ENCODE measurements at regions not wholly inside any gene's neighbourhood (a gene's known extent, or its start where the extent isn't known, plus 50 kb on each side); places are given as distances from the start of the nearest gene placed in this dataset.

DNA sequence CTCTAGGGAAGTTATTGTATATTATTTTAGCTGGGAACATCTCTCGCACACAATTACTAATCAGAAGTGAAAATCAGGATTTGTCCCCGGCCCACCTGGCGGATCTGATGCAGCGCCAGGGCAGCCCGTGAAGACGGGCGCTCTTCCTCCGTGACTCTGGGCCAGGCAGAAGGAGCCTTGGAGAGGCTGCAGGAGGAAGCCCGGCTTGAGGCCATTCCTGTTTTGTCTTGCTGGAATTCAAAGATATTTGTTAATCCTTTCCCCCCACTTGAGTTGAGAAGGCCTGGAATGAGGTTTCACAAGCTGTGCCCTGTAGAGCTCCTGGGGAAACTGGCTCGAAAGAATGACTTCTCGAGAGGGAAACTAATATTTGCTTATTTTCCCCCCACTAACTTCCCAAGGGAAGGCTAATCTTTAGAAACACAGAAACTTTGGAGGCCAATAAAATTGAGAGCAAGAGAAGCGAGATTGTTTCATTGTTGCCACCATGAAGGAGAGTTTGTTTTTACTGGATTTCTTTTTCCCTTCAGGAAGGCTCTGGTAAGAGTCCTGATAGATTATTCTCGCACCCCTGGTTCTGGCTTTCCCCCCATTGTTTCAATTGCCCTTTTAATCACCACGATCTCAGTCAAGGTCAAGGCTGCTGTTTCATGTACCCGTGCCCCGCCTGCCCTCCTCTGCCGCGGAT is 92.8 kb upstream of the SEPTIN5 start:
- peak overlapping the region in 1 of 4 experiments; percentile 14; a peak in 2 of 8 replicates for H3K4me3 ChIP-seq (ENCODE audit: extremely low read depth in 1 of 4, insufficient read depth in 2 of 4, low read depth in 3 of 4, low read length in 4 of 4)
- CTCF ChIA-PET (ENCODE audit: partially characterized antibody), result interaction anchor here (0.9 to 1.6 kb wide), 5 partner anchors 9 to 536 kb away, joined by 3 to 5 read pairs (median 3); no protein-coding TSS in a partner anchor
- no peak for TF ChIP-seq BCL11A (IDR thresholded peaks at IDR 0.05; ENCODE audit: low read depth in 2 of 2, low read length in 2 of 2)
- no peak for TF ChIP-seq SAP30 (IDR thresholded peaks at IDR 0.05; ENCODE audit: insufficient read depth, insufficient replicate concordance, low read length)
- 0 out of 4 replicates have a peak, but pooled peaks of 1 of the 2 experiments have one; percentile 6 for TF ChIP-seq RAD21 (IDR thresholded peaks at IDR 0.05 in 1 of 2, conservative IDR thresholded peaks at IDR 0.05 in 1 of 2; ENCODE audit: low read depth in 2 of 2, low read length in 2 of 2)
- TF ChIP-seq ZNF274 (IDR thresholded peaks at IDR 0.05; ENCODE audit: borderline replicate concordance, extremely low read depth, low read length), result no peak
- peak; percentile 54 for TF ChIP-seq ASH2L (IDR thresholded peaks at IDR 0.05; ENCODE audit: low read length)
- TF ChIP-seq CHD1 (IDR thresholded peaks at IDR 0.05; ENCODE audit: low read depth, low read length), result no peak
- no peak for TF ChIP-seq JUN (IDR thresholded peaks at IDR 0.05; ENCODE audit: low read depth, low read length)
- no peak for TF ChIP-seq EZH2 (IDR thresholded peaks at IDR 0.05; ENCODE audit: low read depth, low read length, severe bottlenecking)
- TF ChIP-seq TAF1 (IDR thresholded peaks at IDR 0.05; ENCODE audit: low read depth, low read length), result 0 out of 2 replicates have a peak, but pooled peaks have one; percentile 32
- TF ChIP-seq CREB1 (IDR thresholded peaks at IDR 0.05), result no peak
- no peak for TF ChIP-seq GTF2F1 (IDR thresholded peaks at IDR 0.05; ENCODE audit: borderline replicate concordance, low read depth, low read length)
- TF ChIP-seq TBP (IDR thresholded peaks at IDR 0.05; ENCODE audit: low read depth, low read length), result peak; percentile 29; the same call in 1 of the 2 replicates

More for the DNA sequence above, 92.8 kb upstream of the SEPTIN5 start:
- Histone ChIP-seq H2AK5ac (ENCODE audit: low read depth, low read length) (peak overlapping the region; percentile 25; the same call in 1 of the 2 replicates), H3K27me3 (replicated peaks in 1 of 4; ENCODE audit: control insufficient read depth in 3 of 4, extremely low read depth in 1 of 4, insufficient read depth in 3 of 4, low read length in 3 of 4) (no peaks in the 10 kb centered on the region; a peak in 1 of 7 replicates), H2BK12ac (ENCODE audit: low read depth, low read length) (peak overlapping the region; percentile 91; the same call in 1 of the 2 replicates), H3K79me1 (ENCODE audit: low read depth, low read length) (no peaks in the 10 kb centered on the region), H4K5ac (ENCODE audit: insufficient read length, low read depth, low read length) (no peak overlapping the region), H3K9ac (replicated peaks in 1 of 4; ENCODE audit: extremely low read depth in 1 of 4, low read depth in 3 of 4, low read length in 3 of 4) (peak overlapping the region in 2 of 4 experiments; percentile 13 to 23; a peak in 1 of 7 replicates), H3K18ac (ENCODE audit: extremely low read depth, low read length) (peak overlapping the region; percentile 72), H2BK20ac (ENCODE audit: low read length) (peak overlapping the region; percentile 92), H3K23me2 (ENCODE audit: low read depth, low read length) (no peaks in the 10 kb centered on the region), H3K23ac (ENCODE audit: insufficient read length) (no peak overlapping the region), H2AFZ (ENCODE audit: low read length) (no peak overlapping the region), H3K9me3 (ENCODE audit: insufficient read depth in 2 of 2, low read depth in 1 of 2, low read length in 1 of 2) (no peaks in the 10 kb centered on the region), H2BK5ac (ENCODE audit: low read depth, low read length) (no peak overlapping the region), H3K14ac (ENCODE audit: insufficient read length) (no peak overlapping the region), H2BK15ac (ENCODE audit: low read length) (0 out of 2 replicates have a peak overlapping the region, but pooled peaks have one; percentile 31), H3K4me1 (replicated peaks in 1 of 4; ENCODE audit: control insufficient read depth in 3 of 4, insufficient read depth in 4 of 4, low read length in 3 of 4) (peaks cover 5 to 40% (median 17%) of the 10 kb centered on the region in 4 experiments), H4K20me1 (replicated peaks in 1 of 2; ENCODE audit: control insufficient read depth in 1 of 2, insufficient read depth in 2 of 2, low read length in 2 of 2) (no peaks in the 10 kb centered on the region), H3K27ac (ENCODE audit: low read depth, low read length) (no peak overlapping the region; the same call in 1 of the 2 replicates), H3K36me3 (ENCODE audit: control insufficient read depth in 2 of 4, insufficient read depth in 4 of 4, low read length in 3 of 4) (no peaks in the 10 kb centered on the region), H2BK120ac (replicated peaks; ENCODE audit: low read depth, low read length) (no peak overlapping the region), H3K79me2 (ENCODE audit: control insufficient read depth in 1 of 2, insufficient read depth in 2 of 2, low read length in 2 of 2) (no peaks in the 10 kb centered on the region), H4K91ac (replicated peaks; ENCODE audit: insufficient read length, low read length) (peak overlapping the region; percentile 87), H3K56ac (replicated peaks; ENCODE audit: insufficient read length, low read depth, low read length) (no peak overlapping the region), H4K8ac (ENCODE audit: extremely low read depth, insufficient read depth, low read length) (0 out of 2 replicates have a peak overlapping the region, but pooled peaks have one; percentile 72), H3K4ac (replicated peaks; ENCODE audit: insufficient read length, low read depth, low read length) (no peak overlapping the region), H3K4me2 (ENCODE audit: insufficient read depth in 1 of 2, low read depth in 2 of 2, low read length in 2 of 2) (peak overlapping the region; percentile 15 to 38; a peak in 1 of 4 replicates)
- POLR2A ChIA-PET (ENCODE audit: partially characterized antibody), result interaction anchor here (1.3 to 1.4 kb wide), 2 partner anchors 11 to 25 kb away, joined by 4 to 5 read pairs; no protein-coding TSS in a partner anchor
- 70% methylated on average over 18 of the region's 18 CpGs; no CpG with 5 or more reads in 1 of the 2 experiments for WGBS, 2 experiments (ENCODE audit: extremely low coverage in 1 of 2, insufficient coverage in 1 of 2, insufficient read length in 1 of 2, insufficient replicate concordance in 2 of 2, low coverage in 1 of 2, low lambda C conversion rate in 2 of 2, missing lambda C conversion rate in 1 of 2)
- FAIRE-seq (no peak), DNase-seq (ENCODE audit: low read depth in 1 of 2, low spot score in 2 of 2) (no peak)

Measured in H1 (cell line).